A549 (cell line): ENCODE measurements at regions not wholly inside any gene's neighbourhood (a gene's known extent, or its start where the extent isn't known, plus 50 kb on each side); places are given as distances from the start of the nearest gene placed in this dataset.
"Not testable (repeated sequence)": the region's sequence is repeated elsewhere in the genome, so short reads cannot be mapped to it uniquely, and the experiment has no call there.

Experiments used
- ATAC-seq, 2 experiments: fragments of 200-7000 bp in 1 of 2; fragments of >200 bp in 1 of 2; cut with Nextera tagmentation in 1 of 2; cut with Tn5 transposase in 1 of 2; 3 replicates each; pipeline versions ENCODE4 v1.8.0 to v1.9.1; 2018 to 2020; ENCODE audit warnings: mild to moderate bottlenecking in 1 of 2, moderate library complexity in 1 of 2
- CTCF ChIA-PET: fragments of 300-600 bp; sonication (Branson Sonifier 250); formaldehyde crosslinking; extraction: SDS; loops from one replicate; lab custom pipeline; 2021; ENCODE audit warnings: antibody characterized with exemption, inconsistent platforms; lab: Yijun Ruan, JAX
- POLR2A ChIA-PET: fragments of 350-600 bp; formaldehyde crosslinking; extraction: SDS; loops from one replicate; lab custom pipeline; 2021; ENCODE audit warnings: antibody characterized with exemption, inconsistent platforms; lab: Yijun Ruan, JAX
- DNase-seq, 2 experiments: peaks; one replicate each; pipeline versions ENCODE4 v3.0.0 to v3.0.0-alpha.2; 2011 to 2016; ENCODE audit warnings: low read depth in 1 of 2, low spot score in 1 of 2
- FAIRE-seq: peaks from 2 replicates; lab custom pipeline; 2011; peaks lifted over from hg19 to GRCh38; lab: Jason Lieb, UNC
- H3K27ac ChIP-seq, 2 experiments: fragments of >200 bp; sonication (Bioruptor Twin); formaldehyde crosslinking; 3 replicates each; pipeline ENCODE4 v1.5.1; 2016 to 2017
- H3K4me1 ChIP-seq: fragments of >200 bp; sonication (Bioruptor Twin); formaldehyde crosslinking; 3 replicates; pipeline ENCODE4 v1.6.1; 2016
- H3K4me2 ChIP-seq: fragments of >200 bp; sonication (Bioruptor Twin); formaldehyde crosslinking; 3 replicates; pipeline ENCODE4 v1.6.1; 2016
- H3K4me3 ChIP-seq: fragments of >200 bp; sonication (Bioruptor Twin); formaldehyde crosslinking; 3 replicates; pipeline ENCODE4 v1.5.1; 2016
- H3K9me3 ChIP-seq: fragments of >200 bp; sonication (Bioruptor Twin); formaldehyde crosslinking; 3 replicates; pipeline ENCODE4 v1.6.1; 2016
- BHLHE40 ChIP-seq: IDR thresholded peaks from 2 replicates; pipeline ENCODE4 v1.6.1; 2012; ENCODE audit warnings: low read depth, low read length, inconsistent platforms
- CBX8 ChIP-seq: fragments of 200-600 bp; sonication (generic); IDR thresholded peaks from 2 replicates; pipeline ENCODE4 v1.6.1; 2016
- CHD2 ChIP-seq: fragments of 150-350 bp; IDR thresholded peaks from 2 replicates; pipeline ENCODE4 v1.6.1; 2014; ENCODE audit warnings: low read length; ENCODE audit not compliant: partially characterized antibody
- CHD4 ChIP-seq: fragments of 200-600 bp; sonication (generic); IDR thresholded peaks from 2 replicates; pipeline ENCODE4 v1.6.1; 2016; ENCODE audit warnings: antibody characterized with exemption, mild to moderate bottlenecking, borderline replicate concordance
- EP300 ChIP-seq, 2 experiments: fragments of >200 bp; sonication (Bioruptor Twin); formaldehyde crosslinking; IDR thresholded peaks; 2 replicates in 1 of 2; 3 replicates in 1 of 2; pipeline ENCODE4 v1.6.1; 2016 to 2017
- ESRRA ChIP-seq: fragments of 150-350 bp; IDR thresholded peaks from 2 replicates; pipeline ENCODE4 v1.6.1; 2014; ENCODE audit warnings: mild to moderate bottlenecking, low read length, borderline replicate concordance
- FOSB ChIP-seq: fragments of 250-450 bp; sonication (Bioruptor Pico); IDR thresholded peaks from 2 replicates; pipeline ENCODE4 v1.5.0; 2020; ENCODE audit warnings: mild to moderate bottlenecking, moderate library complexity
- FOXS1 ChIP-seq: fragments of 250-450 bp; sonication (Bioruptor Pico); IDR thresholded peaks from 2 replicates; pipeline ENCODE4 v1.5.0; 2020; ENCODE audit warnings: mild to moderate bottlenecking, moderate library complexity
- GATA3 ChIP-seq: IDR thresholded peaks from 2 replicates; pipeline ENCODE4 v1.6.1; 2012; ENCODE audit warnings: borderline replicate concordance
- HDAC2 ChIP-seq: fragments of 200-600 bp; sonication (generic); IDR thresholded peaks from 2 replicates; pipeline ENCODE4 v1.6.1; 2016
- HOXA7 ChIP-seq: fragments of 250-450 bp; sonication (Bioruptor Pico); IDR thresholded peaks from 2 replicates; pipeline ENCODE4 v1.5.0; 2020; ENCODE audit warnings: mild to moderate bottlenecking, moderate library complexity
- HOXB13 ChIP-seq: fragments of 250-450 bp; sonication (Bioruptor Pico); IDR thresholded peaks from 2 replicates; pipeline ENCODE4 v1.5.0; 2020; ENCODE audit warnings: low read depth, mild to moderate bottlenecking, moderate library complexity
- MAZ ChIP-seq: fragments of 150-350 bp; IDR thresholded peaks from 2 replicates; pipeline ENCODE4 v1.6.1; 2014; ENCODE audit warnings: antibody characterized with exemption, low read depth, low read length, borderline replicate concordance
- MYC ChIP-seq: IDR thresholded peaks from 2 replicates; pipeline ENCODE4 v1.6.1; 2012; ENCODE audit warnings: mild to moderate bottlenecking, inconsistent platforms, low read length, improper control_type of control experiment, borderline replicate concordance
- NFE2L2 ChIP-seq: fragments of 150-350 bp; conservative IDR thresholded peaks from 2 replicates; pipeline ENCODE4 v1.6.1; 2014; ENCODE audit warnings: low read length
- NPAS2 ChIP-seq: fragments of 250-450 bp; sonication (Bioruptor Pico); IDR thresholded peaks from 2 replicates; pipeline ENCODE4 v1.8.0; 2022; ENCODE audit warnings: mild to moderate bottlenecking, moderate library complexity, borderline replicate concordance
- POLR2AphosphoS2 ChIP-seq: conservative IDR thresholded peaks from 2 replicates; pipeline ENCODE4 v1.6.1; 2012; ENCODE audit warnings: low read length, improper control_type of control experiment, inconsistent platforms
- RAD21 ChIP-seq, 2 experiments: fragments of >200 bp in 1 of 2; sonication (Bioruptor Twin) in 1 of 2; formaldehyde crosslinking in 1 of 2; IDR thresholded peaks in 1 of 2; conservative IDR thresholded peaks in 1 of 2; 2 replicates in 1 of 2; 3 replicates in 1 of 2; pipeline ENCODE4 v1.6.1; 2012 to 2018; ENCODE audit warnings: inconsistent platforms in 1 of 2
- RARB ChIP-seq: fragments of 250-450 bp; sonication (Bioruptor Pico); IDR thresholded peaks from 2 replicates; pipeline ENCODE4 v1.8.0; 2021; ENCODE audit warnings: mild to moderate bottlenecking, moderate library complexity
- RCOR1 ChIP-seq: fragments of 150-350 bp; IDR thresholded peaks from 2 replicates; pipeline ENCODE4 v1.6.1; 2014; ENCODE audit warnings: antibody characterized with exemption, low read length, low read depth
- SMC3 ChIP-seq: fragments of >200 bp; sonication (Bioruptor Twin); formaldehyde crosslinking; IDR thresholded peaks from 3 replicates; pipeline ENCODE4 v1.6.1; 2018; ENCODE audit warnings: inconsistent platforms
- TFCP2L1 ChIP-seq: fragments of 250-450 bp; sonication (Bioruptor Pico); IDR thresholded peaks from 2 replicates; pipeline ENCODE4 v1.5.0; 2021; ENCODE audit warnings: mild to moderate bottlenecking
- ZC3H11A ChIP-seq: fragments of 450-650 bp; IDR thresholded peaks from 2 replicates; pipeline ENCODE4 v1.6.1; 2014; ENCODE audit warnings: antibody characterized with exemption, mild to moderate bottlenecking
- ZFP36 ChIP-seq: fragments of 450-650 bp; IDR thresholded peaks from 2 replicates; pipeline ENCODE4 v1.6.1; 2014; ENCODE audit warnings: borderline replicate concordance; ENCODE audit not compliant: partially characterized antibody
- ZNF302 ChIP-seq: fragments of 250-450 bp; sonication (Bioruptor Pico); IDR thresholded peaks from 2 replicates; pipeline ENCODE4 v1.9.0; 2021; ENCODE audit warnings: inconsistent platforms, mild to moderate bottlenecking, moderate library complexity
- WGBS: methylation state at CpG from one replicate; pipeline ENCODE4 v1.1.6; 2017; ENCODE audit errors: missing lambda C conversion rate; 5-methylcytosine and 5-hydroxymethylcytosine counted together
- TF ChIP-seq, protein P1 (sequence below): fragments of 250-450 bp; sonication (Bioruptor Pico); IDR thresholded peaks from 2 replicates; pipeline ENCODE4 v1.5.0; 2021; ENCODE audit warnings: mild to moderate bottlenecking, moderate library complexity, borderline replicate concordance
- TF ChIP-seq, protein P2 (sequence below): fragments of >200 bp; sonication (Bioruptor Twin); formaldehyde crosslinking; IDR thresholded peaks from 3 replicates; pipeline ENCODE4 v1.5.1; 2016

GRCh38 chr4:10226756-10227155 is 110.2 kb upstream of the WDR1 start:
- no peak for DNase-seq
- TF ChIP-seq ZC3H11A, result no peak
- no peak for TF ChIP-seq RCOR1
- TF ChIP-seq, protein P1, sequence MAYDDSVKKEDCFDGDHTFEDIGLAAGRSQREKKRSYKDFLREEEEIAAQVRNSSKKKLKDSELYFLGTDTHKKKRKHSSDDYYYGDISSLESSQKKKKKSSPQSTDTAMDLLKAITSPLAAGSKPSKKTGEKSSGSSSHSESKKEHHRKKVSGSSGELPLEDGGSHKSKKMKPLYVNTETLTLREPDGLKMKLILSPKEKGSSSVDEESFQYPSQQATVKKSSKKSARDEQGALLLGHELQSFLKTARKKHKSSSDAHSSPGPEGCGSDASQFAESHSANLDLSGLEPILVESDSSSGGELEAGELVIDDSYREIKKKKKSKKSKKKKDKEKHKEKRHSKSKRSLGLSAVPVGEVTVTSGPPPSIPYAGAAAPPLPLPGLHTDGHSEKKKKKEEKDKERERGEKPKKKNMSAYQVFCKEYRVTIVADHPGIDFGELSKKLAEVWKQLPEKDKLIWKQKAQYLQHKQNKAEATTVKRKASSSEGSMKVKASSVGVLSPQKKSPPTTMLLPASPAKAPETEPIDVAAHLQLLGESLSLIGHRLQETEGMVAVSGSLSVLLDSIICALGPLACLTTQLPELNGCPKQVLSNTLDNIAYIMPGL (CRISPR knock-in tag), result no peak
- no peak for TF ChIP-seq NPAS2
- no peak for TF ChIP-seq HDAC2
- no peak for TF ChIP-seq FOXS1 (CRISPR knock-in tag)
- TF ChIP-seq CHD4, result no peak
- TF ChIP-seq RAD21 (conservative IDR thresholded peaks at IDR 0.05 in 1 of 2, IDR thresholded peaks at IDR 0.05 in 1 of 2), result no peak
- TF ChIP-seq MAZ, result no peak
- TF ChIP-seq CHD2, result no peak
- TF ChIP-seq HOXB13 (CRISPR knock-in tag), result no peak
- TF ChIP-seq NFE2L2, result no peak
- no peak for TF ChIP-seq ZFP36
- no peak for TF ChIP-seq POLR2AphosphoS2
- no peak for TF ChIP-seq BHLHE40
- no peak for TF ChIP-seq HOXA7 (CRISPR knock-in tag)
- TF ChIP-seq, all 56 proteins: peak for 0
- FAIRE-seq (no peak), ATAC-seq (no peak)
- ChIA-PET POLR2A (no interaction called here), CTCF (no interaction called here)
- Histone ChIP-seq H3K4me1 (no peaks in the 10 kb centered on the region), H3K4me3 (no peak overlapping the region), H3K9me3 (no peaks in the 10 kb centered on the region), H3K4me2 (no peak overlapping the region), H3K27ac (no peak overlapping the region)
- 4% methylated on average over 2 of the region's 3 CpGs for WGBS

GRCh38 chr4:10225096-10225495 is 108.5 kb upstream of the WDR1 start:
- ChIA-PET CTCF (no interaction called here), POLR2A (no interaction called here)
- Histone ChIP-seq H3K4me2 (no peak overlapping the region), H3K27ac (no peak overlapping the region), H3K4me3 (no peak overlapping the region), H3K9me3 (no peaks in the 10 kb centered on the region), H3K4me1 (no peaks in the 10 kb centered on the region)
- FAIRE-seq (no peak), ATAC-seq (no peak), DNase-seq (no peak)
- TF ChIP-seq MYC, result no peak
- TF ChIP-seq HOXB13 (CRISPR knock-in tag), result no peak
- no peak for TF ChIP-seq CBX8
- TF ChIP-seq TFCP2L1 (CRISPR knock-in tag), result no peak
- no peak for TF ChIP-seq FOSB (CRISPR knock-in tag)
- no peak for TF ChIP-seq SMC3
- no peak for TF ChIP-seq ZNF302
- no peak for TF ChIP-seq RARB
- no peak for TF ChIP-seq HOXA7 (CRISPR knock-in tag)
- TF ChIP-seq GATA3, result no peak
- TF ChIP-seq ZFP36, result no peak
- TF ChIP-seq CHD2, result no peak

- ChIA-PET CTCF (no interaction called here), POLR2A (no interaction called here)
- DNase-seq (no peak), ATAC-seq (no peak), FAIRE-seq (no peak)
- 11% methylated on average over 3 of the region's 3 CpGs for WGBS
- Histone ChIP-seq H3K27ac (no peak overlapping the region), H3K4me1 (no peaks in the 10 kb centered on the region), H3K9me3 (no peaks in the 10 kb centered on the region), H3K4me2 (no peak overlapping the region), H3K4me3 (no peak overlapping the region)
- TF ChIP-seq NPAS2, result no peak
- TF ChIP-seq MYC, result no peak
- no peak for TF ChIP-seq HOXA7 (CRISPR knock-in tag)
- TF ChIP-seq, protein P2, sequence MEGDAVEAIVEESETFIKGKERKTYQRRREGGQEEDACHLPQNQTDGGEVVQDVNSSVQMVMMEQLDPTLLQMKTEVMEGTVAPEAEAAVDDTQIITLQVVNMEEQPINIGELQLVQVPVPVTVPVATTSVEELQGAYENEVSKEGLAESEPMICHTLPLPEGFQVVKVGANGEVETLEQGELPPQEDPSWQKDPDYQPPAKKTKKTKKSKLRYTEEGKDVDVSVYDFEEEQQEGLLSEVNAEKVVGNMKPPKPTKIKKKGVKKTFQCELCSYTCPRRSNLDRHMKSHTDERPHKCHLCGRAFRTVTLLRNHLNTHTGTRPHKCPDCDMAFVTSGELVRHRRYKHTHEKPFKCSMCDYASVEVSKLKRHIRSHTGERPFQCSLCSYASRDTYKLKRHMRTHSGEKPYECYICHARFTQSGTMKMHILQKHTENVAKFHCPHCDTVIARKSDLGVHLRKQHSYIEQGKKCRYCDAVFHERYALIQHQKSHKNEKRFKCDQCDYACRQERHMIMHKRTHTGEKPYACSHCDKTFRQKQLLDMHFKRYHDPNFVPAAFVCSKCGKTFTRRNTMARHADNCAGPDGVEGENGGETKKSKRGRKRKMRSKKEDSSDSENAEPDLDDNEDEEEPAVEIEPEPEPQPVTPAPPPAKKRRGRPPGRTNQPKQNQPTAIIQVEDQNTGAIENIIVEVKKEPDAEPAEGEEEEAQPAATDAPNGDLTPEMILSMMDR, result no peak
- no peak for TF ChIP-seq ZC3H11A
- TF ChIP-seq TFCP2L1 (CRISPR knock-in tag), result no peak
- no peak for TF ChIP-seq FOSB (CRISPR knock-in tag)
- no peak for TF ChIP-seq NFE2L2
- TF ChIP-seq, protein P1 (CRISPR knock-in tag), result no peak
- no peak for TF ChIP-seq ESRRA
- no peak for TF ChIP-seq EP300 (IDR thresholded peaks at IDR 0.05)
These were observed 107.2 kb upstream of the WDR1 start for GRCh38 chr4:10223782-10224181.

DNA sequence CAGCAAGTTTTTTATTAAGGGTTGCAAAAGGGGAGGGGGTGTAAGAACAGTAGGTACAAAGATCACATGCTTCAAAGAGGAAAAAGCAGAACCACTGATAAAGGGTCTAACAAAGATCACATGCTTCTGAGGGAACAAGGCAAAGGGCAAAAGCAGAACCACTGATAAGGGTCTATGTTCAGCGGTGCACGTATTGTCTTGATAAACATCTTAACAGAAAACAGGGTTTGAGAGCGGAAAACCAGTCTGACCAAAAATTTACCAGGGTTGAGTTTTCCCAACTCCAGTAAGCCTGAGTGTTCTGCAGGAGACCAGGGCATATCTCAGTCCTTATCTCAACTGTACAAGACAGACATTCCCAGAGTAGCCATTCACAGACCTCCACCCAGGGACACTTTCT is 96.9 kb upstream of the WDR1 start:
- H3K9me3 ChIP-seq, H3K4me1 ChIP-seq, H3K4me2 ChIP-seq, H3K27ac ChIP-seq, FAIRE-seq, H3K4me3 ChIP-seq, POLR2A ChIA-PET, DNase-seq, CTCF ChIA-PET, ATAC-seq: not testable (repeated sequence)
- 0% methylated on average over 3 of the region's 3 CpGs for WGBS
